ENCODE measurements at regions not wholly inside any gene's neighbourhood (a gene's known extent, or its start where the extent isn't known, plus 50 kb on each side); places are given as distances from the start of the nearest gene placed in this dataset.
A peak's percentile ranks its signal among the peaks of the same experiment; 100 is the strongest.

GRCh38 chr18:76688724-76689472 lies 133.5 kb upstream of the ZNF236 start:
- no peaks in the 10 kb centered on the region for H3K9me3 ChIP-seq (ENCODE audit: insufficient read depth, low read length, severe bottlenecking)
- H3K79me2 ChIP-seq (ENCODE audit: insufficient read depth, low read length): no peaks in the 10 kb centered on the region
- TF ChIP-seq, protein P1, sequence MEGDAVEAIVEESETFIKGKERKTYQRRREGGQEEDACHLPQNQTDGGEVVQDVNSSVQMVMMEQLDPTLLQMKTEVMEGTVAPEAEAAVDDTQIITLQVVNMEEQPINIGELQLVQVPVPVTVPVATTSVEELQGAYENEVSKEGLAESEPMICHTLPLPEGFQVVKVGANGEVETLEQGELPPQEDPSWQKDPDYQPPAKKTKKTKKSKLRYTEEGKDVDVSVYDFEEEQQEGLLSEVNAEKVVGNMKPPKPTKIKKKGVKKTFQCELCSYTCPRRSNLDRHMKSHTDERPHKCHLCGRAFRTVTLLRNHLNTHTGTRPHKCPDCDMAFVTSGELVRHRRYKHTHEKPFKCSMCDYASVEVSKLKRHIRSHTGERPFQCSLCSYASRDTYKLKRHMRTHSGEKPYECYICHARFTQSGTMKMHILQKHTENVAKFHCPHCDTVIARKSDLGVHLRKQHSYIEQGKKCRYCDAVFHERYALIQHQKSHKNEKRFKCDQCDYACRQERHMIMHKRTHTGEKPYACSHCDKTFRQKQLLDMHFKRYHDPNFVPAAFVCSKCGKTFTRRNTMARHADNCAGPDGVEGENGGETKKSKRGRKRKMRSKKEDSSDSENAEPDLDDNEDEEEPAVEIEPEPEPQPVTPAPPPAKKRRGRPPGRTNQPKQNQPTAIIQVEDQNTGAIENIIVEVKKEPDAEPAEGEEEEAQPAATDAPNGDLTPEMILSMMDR (IDR thresholded peaks at IDR 0.05; ENCODE audit: borderline replicate concordance, extremely low read depth, low read length, poor library complexity, severe bottlenecking): no peak
- no peak for TF ChIP-seq EZH2 (IDR thresholded peaks at IDR 0.05; ENCODE audit: borderline replicate concordance, low read depth, low read length, severe bottlenecking)
- H2AFZ ChIP-seq (ENCODE audit: low read depth, low read length): no peak overlapping the region
- H3K27ac ChIP-seq (ENCODE audit: low read length): no peak overlapping the region
- H3K4me1 ChIP-seq (ENCODE audit: insufficient read depth, low read length): no peaks in the 10 kb centered on the region; the same call in 1 of the 2 replicates
- peaks cover 4% of the 10 kb centered on the region for H3K27me3 ChIP-seq (ENCODE audit: insufficient read depth, low read length, poor library complexity)
- H3K4me3 ChIP-seq (ENCODE audit: low read depth in 1 of 2, low read length in 2 of 2): no peak overlapping the region
- H4K20me1 ChIP-seq (ENCODE audit: insufficient read depth, low read length): no peaks in the 10 kb centered on the region
- ATAC-seq (ENCODE audit: insufficient read depth, low read depth) (no peak), DNase-seq (no peak)
- H3K4me2 ChIP-seq (ENCODE audit: insufficient read depth, low read length): no peak overlapping the region
- no peak overlapping the region for H3K9ac ChIP-seq (ENCODE audit: low read depth, low read length)
- no peaks in the 10 kb centered on the region for H3K36me3 ChIP-seq (ENCODE audit: insufficient read depth, low read length)

- Histone ChIP-seq H3K36me3 (ENCODE audit: insufficient read depth, low read length) (no peaks in the 10 kb centered on the region), H3K4me1 (ENCODE audit: insufficient read depth, low read length) (no peaks in the 10 kb centered on the region; the same call in 1 of the 2 replicates), H3K4me2 (ENCODE audit: insufficient read depth, low read length) (no peak overlapping the region), H3K4me3 (ENCODE audit: low read depth in 1 of 2, low read length in 2 of 2) (no peak overlapping the region), H3K9ac (ENCODE audit: low read depth, low read length) (no peak overlapping the region), H3K9me3 (ENCODE audit: insufficient read depth, low read length, severe bottlenecking) (no peaks in the 10 kb centered on the region), H4K20me1 (ENCODE audit: insufficient read depth, low read length) (no peaks in the 10 kb centered on the region), H3K27ac (ENCODE audit: low read length) (no peak overlapping the region), H2AFZ (ENCODE audit: low read depth, low read length) (no peak overlapping the region), H3K27me3 (ENCODE audit: insufficient read depth, low read length, poor library complexity) (peaks cover 4% of the 10 kb centered on the region), H3K79me2 (ENCODE audit: insufficient read depth, low read length) (no peaks in the 10 kb centered on the region)
- no peak for TF ChIP-seq EZH2 (IDR thresholded peaks at IDR 0.05; ENCODE audit: borderline replicate concordance, low read depth, low read length, severe bottlenecking)
- TF ChIP-seq, protein P1 (IDR thresholded peaks at IDR 0.05; ENCODE audit: borderline replicate concordance, extremely low read depth, low read length, poor library complexity, severe bottlenecking): no peak
- peak; percentile 40; the same call in 1 of the 3 replicates for ATAC-seq (ENCODE audit: insufficient read depth, low read depth)
- DNase-seq: no peak
Observed at GRCh38 chr18:76687304-76687962, 134.9 kb upstream of the ZNF236 start.

- no peaks in the 10 kb centered on the region for H3K9me3 ChIP-seq (ENCODE audit: insufficient read depth, low read length, severe bottlenecking)
- DNase-seq (peak; percentile 37), ATAC-seq (ENCODE audit: insufficient read depth, low read depth) (peak; percentile 79)
- H3K27ac ChIP-seq (ENCODE audit: low read length): no peak overlapping the region
- peaks cover 4% of the 10 kb centered on the region for H3K27me3 ChIP-seq (ENCODE audit: insufficient read depth, low read length, poor library complexity)
- H3K4me1 ChIP-seq (ENCODE audit: insufficient read depth, low read length): no peaks in the 10 kb centered on the region; the same call in 1 of the 2 replicates
- H3K79me2 ChIP-seq (ENCODE audit: insufficient read depth, low read length): no peaks in the 10 kb centered on the region
- no peak overlapping the region for H3K9ac ChIP-seq (ENCODE audit: low read depth, low read length)
- H3K4me2 ChIP-seq (ENCODE audit: insufficient read depth, low read length): no peak overlapping the region
- no peak overlapping the region for H3K4me3 ChIP-seq (ENCODE audit: low read depth in 1 of 2, low read length in 2 of 2)
- no peak for TF ChIP-seq EZH2 (IDR thresholded peaks at IDR 0.05; ENCODE audit: borderline replicate concordance, low read depth, low read length, severe bottlenecking)
- TF ChIP-seq, protein P1 (IDR thresholded peaks at IDR 0.05; ENCODE audit: borderline replicate concordance, extremely low read depth, low read length, poor library complexity, severe bottlenecking): peak; percentile 68
- H2AFZ ChIP-seq (ENCODE audit: low read depth, low read length): 0 out of 2 replicates have a peak overlapping the region, but pooled peaks have one; percentile 10
- H4K20me1 ChIP-seq (ENCODE audit: insufficient read depth, low read length): no peaks in the 10 kb centered on the region
- H3K36me3 ChIP-seq (ENCODE audit: insufficient read depth, low read length): no peaks in the 10 kb centered on the region
Observed at GRCh38 chr18:76686737-76687231, 135.6 kb upstream of the ZNF236 start.

Measured in DND-41 (cell line).